Tibial artery (tissue), 4 donors: ENCODE measurements at regions not wholly inside any gene's neighbourhood (a gene's known extent, or its start where the extent isn't known, plus 50 kb on each side); places are given as distances from the start of the nearest gene placed in this dataset.
A peak's percentile ranks its signal among the peaks of the same experiment; 100 is the strongest.

Source experiments
- DNase-seq, 2 donors: peaks; one replicate each; pipeline ENCODE4 v3.0.0-alpha.2; 2019
- H3K27ac ChIP-seq, 2 donors: fragments of 200-600 bp; sonication (generic) in 1 of 2; 1 replicate in 1 of 2; 2 replicates in 1 of 2; pipeline ENCODE4 v1.5.1; 2018 to 2019; ENCODE audit warnings: mild to moderate bottlenecking in 1 of 2
- H3K27me3 ChIP-seq, 2 donors: fragments of 200-600 bp; sonication (generic) in 1 of 2; one replicate each; pipeline versions ENCODE4 v1.5.1 to v1.6.0; 2016 to 2019
- H3K36me3 ChIP-seq, 3 donors: fragments of 200-600 bp; sonication (generic) in 2 of 3; one replicate each; pipeline ENCODE4 v1.5.1; 2016 to 2019; ENCODE audit warnings: mild to moderate bottlenecking in 2 of 3
- H3K4me1 ChIP-seq, 4 donors: fragments of 200-600 bp; sonication (generic) in 2 of 4; 1 replicate in 3 of 4; 2 replicates in 1 of 4; pipeline ENCODE4 v1.5.1; 2016 to 2019
- H3K4me3 ChIP-seq, 2 donors: fragments of 200-600 bp; sonication (generic) in 1 of 2; 1 replicate in 1 of 2; 2 replicates in 1 of 2; pipeline ENCODE4 v1.5.1; 2018 to 2019; ENCODE audit warnings: mild to moderate bottlenecking in 2 of 2
- H3K9me3 ChIP-seq, 3 donors: fragments of 200-600 bp; sonication (generic) in 1 of 3; one replicate each; pipeline ENCODE4 v1.5.1; 2016 to 2019
- CTCF ChIP-seq, 2 experiments: fragments of 200-600 bp in 1 of 2; fragments of 450-650 bp in 1 of 2; IDR thresholded peaks; one replicate each; pipeline ENCODE4 v1.5.1; 2017 to 2019; ENCODE audit warnings: antibody characterized with exemption in 2 of 2, mild to moderate bottlenecking in 1 of 2, moderate library complexity in 1 of 2
- intact Hi-C: fragments of 100-400 bp; cut with DNase I; formaldehyde crosslinking; loops from one replicate; pipeline ENCODE4 v1.15.0; 2023; ENCODE audit warnings: low total_unique reads

- Histone ChIP-seq H3K4me1 (no peaks in the 10 kb centered on the region), H3K27ac (no peak overlapping the region), H3K4me3 (no peak overlapping the region), H3K27me3 (no peaks in the 10 kb centered on the region), H3K9me3 (peaks cover 0 to 4% (median 0%) of the 10 kb centered on the region in 3 donors), H3K36me3 (no peaks in the 10 kb centered on the region)
- DNase-seq, result no peak
- no peak for TF ChIP-seq CTCF (IDR thresholded peaks at IDR 0.05)
- intact Hi-C loops, result no loop called here
Observed at GRCh38 chr18:5091741-5092140, 105.3 kb downstream of the AKAIN1 start.

- Histone ChIP-seq H3K9me3 (no peaks in the 10 kb centered on the region), H3K4me1 (no peaks in the 10 kb centered on the region), H3K4me3 (no peak overlapping the region), H3K36me3 (no peaks in the 10 kb centered on the region), H3K27me3 (no peaks in the 10 kb centered on the region), H3K27ac (no peak overlapping the region)
- intact Hi-C loops, result no loop called here
- no peak for DNase-seq
- TF ChIP-seq CTCF (IDR thresholded peaks at IDR 0.05), result no peak
Observed at GRCh38 chr18:5075297-5075696, 121.8 kb downstream of the AKAIN1 start.

GRCh38 chr18:5073026-5073944 lies 123.8 kb downstream of the AKAIN1 start:
- peak; percentile 28 to 29 for TF ChIP-seq CTCF (IDR thresholded peaks at IDR 0.05)

GRCh38 chr18:5068851-5069250 lies 128.2 kb downstream of the AKAIN1 start:
- H3K27me3 ChIP-seq, result no peaks in the 10 kb centered on the region
- no peaks in the 10 kb centered on the region for H3K4me1 ChIP-seq
- no peaks in the 10 kb centered on the region for H3K9me3 ChIP-seq
- no peak overlapping the region for H3K27ac ChIP-seq
- intact Hi-C loops, result loop anchor here (10.0 kb wide), 1 partner anchor 964 kb away; no protein-coding TSS in a partner anchor
- H3K36me3 ChIP-seq, result no peaks in the 10 kb centered on the region
- TF ChIP-seq CTCF (IDR thresholded peaks at IDR 0.05), result no peak
- DNase-seq, result no peak
- no peak overlapping the region for H3K4me3 ChIP-seq

More at GRCh38 chr18:5073026-5073944, 123.8 kb downstream of the AKAIN1 start:
- Histone ChIP-seq H3K4me1 (no peaks in the 10 kb centered on the region), H3K27me3 (no peaks in the 10 kb centered on the region), H3K9me3 (no peaks in the 10 kb centered on the region), H3K4me3 (no peak overlapping the region), H3K36me3 (no peaks in the 10 kb centered on the region), H3K27ac (no peak overlapping the region)
- no peak for DNase-seq
- intact Hi-C loops, result no loop called here

GRCh38 chr18:5066380-5066977 lies 130.6 kb downstream of the AKAIN1 start:
- no peaks in the 10 kb centered on the region for H3K36me3 ChIP-seq
- H3K4me3 ChIP-seq, result no peak overlapping the region
- H3K4me1 ChIP-seq, result no peaks in the 10 kb centered on the region
- H3K27me3 ChIP-seq, result no peaks in the 10 kb centered on the region
- no peak overlapping the region for H3K27ac ChIP-seq
- intact Hi-C loops, result loop anchor here (10.0 kb wide), 1 partner anchor 962 kb away; no protein-coding TSS in a partner anchor
- no peak for DNase-seq
- H3K9me3 ChIP-seq, result no peaks in the 10 kb centered on the region
- TF ChIP-seq CTCF (IDR thresholded peaks at IDR 0.05), result no peak
